ENCODE measurements at regions not wholly inside any gene's neighbourhood (a gene's known extent, or its start where the extent isn't known, plus 50 kb on each side); places are given as distances from the start of the nearest gene placed in this dataset.

DNA sequence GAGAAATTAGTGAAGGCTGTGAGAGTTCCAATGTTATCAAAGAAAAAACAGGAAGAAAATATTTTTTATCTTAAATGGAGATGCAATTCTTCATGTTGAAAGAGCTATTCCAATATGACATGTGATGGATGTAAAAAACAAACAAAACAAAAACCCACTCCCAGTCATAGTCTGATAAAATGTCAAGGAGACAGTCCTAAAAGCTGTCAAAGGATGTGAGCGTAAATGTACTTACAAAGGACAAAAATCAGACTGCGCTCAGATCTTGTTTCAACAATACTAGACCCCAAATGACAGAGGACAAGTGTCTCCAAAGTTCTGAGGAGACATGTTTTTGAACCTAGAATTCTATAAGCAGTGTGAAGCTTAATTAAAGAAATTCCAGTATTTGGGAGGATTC lies 265.8 kb downstream of the PLPP3 start:
- no peak overlapping the region for H3K9ac ChIP-seq (ENCODE audit: control insufficient read depth, insufficient read depth, low read length)
- RAD21 ChIA-PET (ENCODE audit: unreplicated experiment) = interaction anchor here (2.4 kb wide), 1 partner anchor 17 kb away, joined by 6 read pairs; no protein-coding TSS in a partner anchor
- POLR2A ChIA-PET = interaction anchor here (0.8 kb wide), 1 partner anchor 23 kb away, joined by 3 read pairs; no protein-coding TSS in a partner anchor
- intact Hi-C loops (cut with micrococcal nuclease; ENCODE audit: unreplicated experiment) = no loop called here
- H2AFZ ChIP-seq (ENCODE audit: control insufficient read depth, low read depth, low read length) = no peak overlapping the region
- H3K27ac ChIP-seq (ENCODE audit: control insufficient read depth, insufficient read depth) = no peak overlapping the region
- no peak overlapping the region for H3K4me2 ChIP-seq (ENCODE audit: control insufficient read depth, insufficient read depth)
- no peaks in the 10 kb centered on the region for H3K4me1 ChIP-seq (ENCODE audit: control insufficient read depth, insufficient read depth, low read length)
- H3K36me3 ChIP-seq (ENCODE audit: control insufficient read depth in 2 of 2, insufficient read depth in 2 of 2, low read length in 1 of 2) = no peaks in the 10 kb centered on the region
- ATAC-seq (no peak), DNase-seq (ENCODE audit: low read depth, low spot score) (no peak), FAIRE-seq (no peak)
- SMC1A ChIA-PET (ENCODE audit: uncharacterized antibody, unreplicated experiment) = interaction anchor here (0.9 to 2.1 kb wide), 4 partner anchors 10 to 170 kb away, joined by 3 to 5 read pairs (median 3); no protein-coding TSS in a partner anchor
- no peak overlapping the region for H3K4me3 ChIP-seq
- H3K79me2 ChIP-seq (ENCODE audit: control insufficient read depth, insufficient read depth, low read length) = no peaks in the 10 kb centered on the region
- CTCF ChIA-PET = interaction anchor here (1.0 kb wide), 1 partner anchor 265 kb away, joined by 3 read pairs; no protein-coding TSS in a partner anchor
- in situ Hi-C loops (cut with MboI) = no loop called here
- peaks cover 0 to 2% of the 10 kb centered on the region in 2 experiments; a peak in 1 of 4 replicates for H3K27me3 ChIP-seq (replicated peaks in 1 of 2; ENCODE audit: control insufficient read depth in 2 of 2, insufficient read depth in 2 of 2, low read length in 1 of 2)
- no peaks in the 10 kb centered on the region for H4K20me1 ChIP-seq (ENCODE audit: control insufficient read depth, insufficient read depth)
- H3K9me3 ChIP-seq (replicated peaks; ENCODE audit: control insufficient read depth, insufficient read depth, low read length) = no peaks in the 10 kb centered on the region
- 16% methylated on average over 2 of the region's 2 CpGs for WGBS (ENCODE audit: insufficient coverage, insufficient replicate concordance, low lambda C conversion rate, missing lambda C conversion rate)
- BruUV-seq (replicated peaks) = no TSS peak
- TF ChIP-seq, protein P1, sequence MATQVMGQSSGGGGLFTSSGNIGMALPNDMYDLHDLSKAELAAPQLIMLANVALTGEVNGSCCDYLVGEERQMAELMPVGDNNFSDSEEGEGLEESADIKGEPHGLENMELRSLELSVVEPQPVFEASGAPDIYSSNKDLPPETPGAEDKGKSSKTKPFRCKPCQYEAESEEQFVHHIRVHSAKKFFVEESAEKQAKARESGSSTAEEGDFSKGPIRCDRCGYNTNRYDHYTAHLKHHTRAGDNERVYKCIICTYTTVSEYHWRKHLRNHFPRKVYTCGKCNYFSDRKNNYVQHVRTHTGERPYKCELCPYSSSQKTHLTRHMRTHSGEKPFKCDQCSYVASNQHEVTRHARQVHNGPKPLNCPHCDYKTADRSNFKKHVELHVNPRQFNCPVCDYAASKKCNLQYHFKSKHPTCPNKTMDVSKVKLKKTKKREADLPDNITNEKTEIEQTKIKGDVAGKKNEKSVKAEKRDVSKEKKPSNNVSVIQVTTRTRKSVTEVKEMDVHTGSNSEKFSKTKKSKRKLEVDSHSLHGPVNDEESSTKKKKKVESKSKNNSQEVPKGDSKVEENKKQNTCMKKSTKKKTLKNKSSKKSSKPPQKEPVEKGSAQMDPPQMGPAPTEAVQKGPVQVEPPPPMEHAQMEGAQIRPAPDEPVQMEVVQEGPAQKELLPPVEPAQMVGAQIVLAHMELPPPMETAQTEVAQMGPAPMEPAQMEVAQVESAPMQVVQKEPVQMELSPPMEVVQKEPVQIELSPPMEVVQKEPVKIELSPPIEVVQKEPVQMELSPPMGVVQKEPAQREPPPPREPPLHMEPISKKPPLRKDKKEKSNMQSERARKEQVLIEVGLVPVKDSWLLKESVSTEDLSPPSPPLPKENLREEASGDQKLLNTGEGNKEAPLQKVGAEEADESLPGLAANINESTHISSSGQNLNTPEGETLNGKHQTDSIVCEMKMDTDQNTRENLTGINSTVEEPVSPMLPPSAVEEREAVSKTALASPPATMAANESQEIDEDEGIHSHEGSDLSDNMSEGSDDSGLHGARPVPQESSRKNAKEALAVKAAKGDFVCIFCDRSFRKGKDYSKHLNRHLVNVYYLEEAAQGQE (IDR thresholded peaks at IDR 0.05; ENCODE audit: low read depth, low read length) = no peak
- TF ChIP-seq, protein P2, sequence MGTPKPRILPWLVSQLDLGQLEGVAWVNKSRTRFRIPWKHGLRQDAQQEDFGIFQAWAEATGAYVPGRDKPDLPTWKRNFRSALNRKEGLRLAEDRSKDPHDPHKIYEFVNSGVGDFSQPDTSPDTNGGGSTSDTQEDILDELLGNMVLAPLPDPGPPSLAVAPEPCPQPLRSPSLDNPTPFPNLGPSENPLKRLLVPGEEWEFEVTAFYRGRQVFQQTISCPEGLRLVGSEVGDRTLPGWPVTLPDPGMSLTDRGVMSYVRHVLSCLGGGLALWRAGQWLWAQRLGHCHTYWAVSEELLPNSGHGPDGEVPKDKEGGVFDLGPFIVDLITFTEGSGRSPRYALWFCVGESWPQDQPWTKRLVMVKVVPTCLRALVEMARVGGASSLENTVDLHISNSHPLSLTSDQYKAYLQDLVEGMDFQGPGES (IDR thresholded peaks at IDR 0.05) = no peak
- TF ChIP-seq, protein P3, sequence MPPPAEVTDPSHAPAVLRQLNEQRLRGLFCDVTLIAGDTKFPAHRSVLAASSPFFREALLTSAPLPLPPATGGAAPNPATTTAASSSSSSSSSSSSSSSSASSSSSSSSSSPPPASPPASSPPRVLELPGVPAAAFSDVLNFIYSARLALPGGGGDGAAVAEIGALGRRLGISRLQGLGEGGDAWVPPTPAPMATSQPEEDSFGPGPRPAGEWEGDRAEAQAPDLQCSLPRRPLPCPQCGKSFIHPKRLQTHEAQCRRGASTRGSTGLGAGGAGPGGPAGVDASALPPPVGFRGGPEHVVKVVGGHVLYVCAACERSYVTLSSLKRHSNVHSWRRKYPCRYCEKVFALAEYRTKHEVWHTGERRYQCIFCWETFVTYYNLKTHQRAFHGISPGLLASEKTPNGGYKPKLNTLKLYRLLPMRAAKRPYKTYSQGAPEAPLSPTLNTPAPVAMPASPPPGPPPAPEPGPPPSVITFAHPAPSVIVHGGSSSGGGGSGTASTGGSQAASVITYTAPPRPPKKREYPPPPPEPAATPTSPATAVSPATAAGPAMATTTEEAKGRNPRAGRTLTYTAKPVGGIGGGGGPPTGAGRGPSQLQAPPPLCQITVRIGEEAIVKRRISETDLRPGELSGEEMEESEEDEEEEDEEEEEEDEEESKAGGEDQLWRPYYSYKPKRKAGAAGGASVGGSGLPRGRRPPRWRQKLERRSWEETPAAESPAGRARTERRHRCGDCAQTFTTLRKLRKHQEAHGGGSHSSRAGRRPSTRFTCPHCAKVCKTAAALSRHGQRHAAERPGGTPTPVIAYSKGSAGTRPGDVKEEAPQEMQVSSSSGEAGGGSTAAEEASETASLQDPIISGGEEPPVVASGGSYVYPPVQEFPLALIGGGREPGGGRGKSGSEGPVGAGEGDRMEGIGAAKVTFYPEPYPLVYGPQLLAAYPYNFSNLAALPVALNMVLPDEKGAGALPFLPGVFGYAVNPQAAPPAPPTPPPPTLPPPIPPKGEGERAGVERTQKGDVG (CRISPR knock-in tag; IDR thresholded peaks at IDR 0.05) = no peak
- TF ChIP-seq ZNF274 (IDR thresholded peaks at IDR 0.05; ENCODE audit: insufficient read depth, insufficient read length) (no peak), EED (IDR thresholded peaks at IDR 0.05; ENCODE audit: low read depth) (no peak), FOS (IDR thresholded peaks at IDR 0.05; ENCODE audit: borderline replicate concordance, extremely low read depth, insufficient read length) (no peak), ZSCAN29 (IDR thresholded peaks at IDR 0.05) (no peak)
- TF ChIP-seq, protein P4, sequence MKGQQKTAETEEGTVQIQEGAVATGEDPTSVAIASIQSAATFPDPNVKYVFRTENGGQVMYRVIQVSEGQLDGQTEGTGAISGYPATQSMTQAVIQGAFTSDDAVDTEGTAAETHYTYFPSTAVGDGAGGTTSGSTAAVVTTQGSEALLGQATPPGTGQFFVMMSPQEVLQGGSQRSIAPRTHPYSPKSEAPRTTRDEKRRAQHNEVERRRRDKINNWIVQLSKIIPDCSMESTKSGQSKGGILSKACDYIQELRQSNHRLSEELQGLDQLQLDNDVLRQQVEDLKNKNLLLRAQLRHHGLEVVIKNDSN (IDR thresholded peaks at IDR 0.05; ENCODE audit: borderline replicate concordance, extremely low read length, insufficient read depth, low read depth, low read length) = no peak
- TF ChIP-seq, protein P5, sequence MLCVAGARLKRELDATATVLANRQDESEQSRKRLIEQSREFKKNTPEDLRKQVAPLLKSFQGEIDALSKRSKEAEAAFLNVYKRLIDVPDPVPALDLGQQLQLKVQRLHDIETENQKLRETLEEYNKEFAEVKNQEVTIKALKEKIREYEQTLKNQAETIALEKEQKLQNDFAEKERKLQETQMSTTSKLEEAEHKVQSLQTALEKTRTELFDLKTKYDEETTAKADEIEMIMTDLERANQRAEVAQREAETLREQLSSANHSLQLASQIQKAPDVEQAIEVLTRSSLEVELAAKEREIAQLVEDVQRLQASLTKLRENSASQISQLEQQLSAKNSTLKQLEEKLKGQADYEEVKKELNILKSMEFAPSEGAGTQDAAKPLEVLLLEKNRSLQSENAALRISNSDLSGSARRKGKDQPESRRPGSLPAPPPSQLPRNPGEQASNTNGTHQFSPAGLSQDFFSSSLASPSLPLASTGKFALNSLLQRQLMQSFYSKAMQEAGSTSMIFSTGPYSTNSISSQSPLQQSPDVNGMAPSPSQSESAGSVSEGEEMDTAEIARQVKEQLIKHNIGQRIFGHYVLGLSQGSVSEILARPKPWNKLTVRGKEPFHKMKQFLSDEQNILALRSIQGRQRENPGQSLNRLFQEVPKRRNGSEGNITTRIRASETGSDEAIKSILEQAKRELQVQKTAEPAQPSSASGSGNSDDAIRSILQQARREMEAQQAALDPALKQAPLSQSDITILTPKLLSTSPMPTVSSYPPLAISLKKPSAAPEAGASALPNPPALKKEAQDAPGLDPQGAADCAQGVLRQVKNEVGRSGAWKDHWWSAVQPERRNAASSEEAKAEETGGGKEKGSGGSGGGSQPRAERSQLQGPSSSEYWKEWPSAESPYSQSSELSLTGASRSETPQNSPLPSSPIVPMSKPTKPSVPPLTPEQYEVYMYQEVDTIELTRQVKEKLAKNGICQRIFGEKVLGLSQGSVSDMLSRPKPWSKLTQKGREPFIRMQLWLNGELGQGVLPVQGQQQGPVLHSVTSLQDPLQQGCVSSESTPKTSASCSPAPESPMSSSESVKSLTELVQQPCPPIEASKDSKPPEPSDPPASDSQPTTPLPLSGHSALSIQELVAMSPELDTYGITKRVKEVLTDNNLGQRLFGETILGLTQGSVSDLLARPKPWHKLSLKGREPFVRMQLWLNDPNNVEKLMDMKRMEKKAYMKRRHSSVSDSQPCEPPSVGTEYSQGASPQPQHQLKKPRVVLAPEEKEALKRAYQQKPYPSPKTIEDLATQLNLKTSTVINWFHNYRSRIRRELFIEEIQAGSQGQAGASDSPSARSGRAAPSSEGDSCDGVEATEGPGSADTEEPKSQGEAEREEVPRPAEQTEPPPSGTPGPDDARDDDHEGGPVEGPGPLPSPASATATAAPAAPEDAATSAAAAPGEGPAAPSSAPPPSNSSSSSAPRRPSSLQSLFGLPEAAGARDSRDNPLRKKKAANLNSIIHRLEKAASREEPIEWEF (IDR thresholded peaks at IDR 0.05; ENCODE audit: insufficient replicate concordance, low read depth, low read length) = no peak
